ENCODE measurements at regions not wholly inside any gene's neighbourhood (a gene's known extent, or its start where the extent isn't known, plus 50 kb on each side); places are given as distances from the start of the nearest gene placed in this dataset.

GRCh38 chr1:232398823-232399222 lies 231.1 kb downstream of the SIPA1L2 start:
- Histone ChIP-seq H3K9me3 (no peaks in the 10 kb centered on the region), H3K27me3 (no peaks in the 10 kb centered on the region), H3K4me3 (no peak overlapping the region), H3K36me3 (peaks cover 48% of the 10 kb centered on the region), H3K4me1 (peaks cover 0 to 8% of the 10 kb centered on the region in 2 donors), H3K27ac (no peak overlapping the region)
- no peak for TF ChIP-seq CTCF (IDR thresholded peaks at IDR 0.05)
- DNase-seq (ENCODE audit: low spot score) = no peak

- TF ChIP-seq CTCF (IDR thresholded peaks at IDR 0.05) = no peak
- no peaks in the 10 kb centered on the region for H3K4me1 ChIP-seq
- H3K9me3 ChIP-seq = no peaks in the 10 kb centered on the region
- no peak overlapping the region for H3K4me3 ChIP-seq
- H3K36me3 ChIP-seq = peaks cover 17% of the 10 kb centered on the region
- no peaks in the 10 kb centered on the region for H3K27me3 ChIP-seq
- no peak overlapping the region for H3K27ac ChIP-seq
- DNase-seq (ENCODE audit: low spot score) = no peak
These were observed 236.3 kb downstream of the SIPA1L2 start for GRCh38 chr1:232393444-232394146.

DNA sequence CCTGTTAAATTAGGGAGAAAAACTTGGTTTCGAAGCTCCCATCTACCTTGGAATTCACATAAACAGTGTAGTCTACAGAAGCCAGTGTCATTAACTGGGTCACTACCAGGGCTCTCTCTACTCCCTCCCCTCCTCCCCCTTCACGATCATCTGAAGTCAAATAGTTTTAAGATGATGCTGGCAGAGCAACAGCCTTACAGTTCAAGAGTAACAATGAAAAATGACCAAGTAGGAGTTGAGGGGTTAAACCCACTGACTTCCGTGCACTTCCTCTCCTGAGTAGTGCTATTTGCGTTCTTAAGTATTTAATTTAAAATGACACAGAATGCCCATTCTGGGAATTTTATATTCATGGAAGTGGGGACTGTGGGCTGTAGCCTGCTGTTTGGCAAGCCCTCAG lies 236.9 kb downstream of the SIPA1L2 start:
- Histone ChIP-seq H3K36me3 (peaks cover 12% of the 10 kb centered on the region), H3K4me1 (no peaks in the 10 kb centered on the region), H3K27ac (no peak overlapping the region), H3K4me3 (no peak overlapping the region), H3K27me3 (no peaks in the 10 kb centered on the region), H3K9me3 (no peaks in the 10 kb centered on the region)
- DNase-seq (ENCODE audit: low spot score) = no peak
- no peak for TF ChIP-seq CTCF (IDR thresholded peaks at IDR 0.05)

DNA sequence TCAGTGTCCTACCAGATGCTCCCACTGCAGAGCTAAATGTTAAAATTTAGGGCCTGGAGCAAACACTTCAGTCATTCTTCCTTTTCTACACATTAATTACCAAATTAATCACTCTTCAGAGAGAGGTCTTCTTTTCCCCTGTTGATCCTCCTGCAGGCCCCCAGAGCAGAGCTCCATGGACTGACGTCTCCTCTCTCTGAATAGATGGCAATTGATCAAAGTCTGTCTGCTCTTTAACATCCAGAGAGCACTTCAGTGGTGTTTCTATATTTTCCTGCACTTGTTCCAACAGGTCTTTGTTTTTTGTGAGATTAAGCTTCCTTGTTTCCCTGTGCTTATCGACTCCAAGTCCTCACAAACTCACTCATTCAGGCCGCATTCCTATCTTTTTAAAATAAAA lies 239.3 kb downstream of the SIPA1L2 start:
- Histone ChIP-seq H3K4me1 (no peaks in the 10 kb centered on the region), H3K27me3 (no peaks in the 10 kb centered on the region), H3K36me3 (no peaks in the 10 kb centered on the region), H3K9me3 (no peaks in the 10 kb centered on the region), H3K4me3 (no peak overlapping the region), H3K27ac (no peak overlapping the region)
- DNase-seq (ENCODE audit: low spot score) = no peak
- TF ChIP-seq CTCF (IDR thresholded peaks at IDR 0.05) = no peak

DNA sequence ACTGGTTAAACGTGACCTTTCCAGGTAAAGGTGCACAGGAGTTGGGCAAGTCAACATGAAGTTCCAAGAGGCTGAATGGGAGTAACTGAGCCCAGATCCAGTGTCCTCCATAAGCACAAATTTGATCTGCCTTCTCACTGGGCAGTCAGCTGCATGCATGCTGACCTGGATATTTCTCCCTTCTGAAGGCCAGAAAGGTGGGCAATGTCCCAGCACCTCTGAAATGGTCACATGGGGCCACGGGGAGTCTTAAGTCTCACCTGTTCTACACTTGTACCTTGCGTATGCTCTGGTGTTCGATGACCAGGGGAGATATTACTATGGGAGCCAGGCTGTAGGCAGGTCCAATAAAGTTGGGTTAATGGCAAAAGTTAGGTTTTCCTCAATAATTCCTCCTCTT lies 240.2 kb downstream of the SIPA1L2 start:
- TF ChIP-seq CTCF (IDR thresholded peaks at IDR 0.05) = no peak
- Histone ChIP-seq H3K27ac (no peak overlapping the region), H3K4me1 (peaks cover 0 to 3% of the 10 kb centered on the region in 2 donors), H3K27me3 (no peaks in the 10 kb centered on the region), H3K4me3 (no peak overlapping the region), H3K9me3 (no peaks in the 10 kb centered on the region), H3K36me3 (no peaks in the 10 kb centered on the region)
- no peak for DNase-seq (ENCODE audit: low spot score)

- H3K36me3 ChIP-seq = no peaks in the 10 kb centered on the region
- DNase-seq (ENCODE audit: low spot score) = no peak
- no peak overlapping the region for H3K4me3 ChIP-seq
- no peak for TF ChIP-seq CTCF (IDR thresholded peaks at IDR 0.05)
- no peaks in the 10 kb centered on the region for H3K27me3 ChIP-seq
- no peaks in the 10 kb centered on the region for H3K9me3 ChIP-seq
- peaks cover 0 to 7% of the 10 kb centered on the region in 2 donors for H3K4me1 ChIP-seq
- no peak overlapping the region for H3K27ac ChIP-seq
These were observed 241.6 kb downstream of the SIPA1L2 start for GRCh38 chr1:232388363-232388762.

Measured in right atrium auricular region (tissue), 2 donors.